Suprapubic skin (tissue), 4 donors: ENCODE measurements at regions not wholly inside any gene's neighbourhood (a gene's known extent, or its start where the extent isn't known, plus 50 kb on each side); places are given as distances from the start of the nearest gene placed in this dataset.

ENCODE experiments used
- DNase-seq, 2 donors: peaks; one replicate each; pipeline ENCODE4 v3.0.0-alpha.2; 2019; ENCODE audit warnings: low spot score in 2 of 2
- H3K27ac ChIP-seq: fragments of 200-600 bp; sonication (generic); one replicate; pipeline ENCODE4 v1.5.1; 2019
- H3K27me3 ChIP-seq: fragments of 200-600 bp; sonication (generic); one replicate; pipeline ENCODE4 v1.5.1; 2019
- H3K36me3 ChIP-seq: fragments of 200-600 bp; sonication (generic); one replicate; pipeline ENCODE4 v1.5.1; 2019
- H3K4me1 ChIP-seq: fragments of 200-600 bp; sonication (generic); one replicate; pipeline ENCODE4 v1.5.1; 2019
- H3K4me3 ChIP-seq: fragments of 200-600 bp; sonication (generic); one replicate; pipeline ENCODE4 v1.5.1; 2019; ENCODE audit warnings: mild to moderate bottlenecking
- H3K9me3 ChIP-seq: fragments of 200-600 bp; sonication (generic); one replicate; pipeline ENCODE4 v1.5.1; 2019
- EP300 ChIP-seq: sonication (generic); formaldehyde crosslinking; IDR thresholded peaks from one replicate; pipeline ENCODE4 v1.6.1; 2017; ENCODE audit warnings: antibody characterized with exemption
- POLR2A ChIP-seq, 2 donors: fragments of 450-650 bp; IDR thresholded peaks; one replicate each; pipeline ENCODE4 v1.6.1; 2017; ENCODE audit warnings: antibody characterized with exemption in 2 of 2, mild to moderate bottlenecking in 2 of 2, moderate library complexity in 2 of 2
- POLR2AphosphoS5 ChIP-seq, 3 donors: sonication (generic); formaldehyde crosslinking; IDR thresholded peaks; one replicate each; pipeline ENCODE4 v1.6.1; 2017; ENCODE audit warnings: antibody characterized with exemption in 3 of 3
- WGBS: methylation state at CpG from one replicate; pipeline ENCODE4 v1.1.5; 2018; 5-methylcytosine and 5-hydroxymethylcytosine counted together
- TF ChIP-seq, protein P1 (sequence below), 2 donors: fragments of 200-600 bp in 1 of 2; fragments of 450-650 bp in 1 of 2; sonication (generic) in 1 of 2; IDR thresholded peaks; one replicate each; pipeline ENCODE4 v1.5.1; 2016 to 2019; ENCODE audit warnings: antibody characterized with exemption in 2 of 2, mild to moderate bottlenecking in 1 of 2, moderate library complexity in 1 of 2

DNA sequence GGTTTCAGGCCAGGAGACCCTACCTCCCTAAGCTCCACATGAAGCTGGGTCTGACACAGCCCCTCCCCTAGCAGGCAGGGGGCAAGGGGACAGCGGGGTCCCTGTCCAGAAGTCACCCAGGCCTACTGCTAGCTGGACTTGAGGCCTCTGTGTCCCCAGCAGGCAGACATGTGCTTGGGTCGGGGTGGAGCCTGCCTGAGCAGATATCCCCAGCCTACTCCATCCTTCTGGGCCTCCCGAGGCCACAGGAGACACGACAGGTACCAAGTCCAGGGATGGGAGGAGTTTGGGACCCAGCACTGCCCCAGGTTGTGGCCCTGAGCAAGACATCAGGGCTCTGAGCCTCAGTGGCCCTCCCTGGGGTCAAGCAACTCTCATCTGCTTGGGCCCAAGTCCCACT lies 105.2 kb upstream of the EIF5 start:
- no peaks in the 10 kb centered on the region for H3K9me3 ChIP-seq
- H3K27me3 ChIP-seq: peaks cover 8% of the 10 kb centered on the region
- 83% methylated on average over 1 of the region's 4 CpGs for WGBS
- no peaks in the 10 kb centered on the region for H3K36me3 ChIP-seq
- DNase-seq: no peak
- H3K4me3 ChIP-seq: no peak overlapping the region
- H3K4me1 ChIP-seq: peaks cover 5% of the 10 kb centered on the region
- no peak overlapping the region for H3K27ac ChIP-seq
- no peak for TF ChIP-seq EP300
- TF ChIP-seq POLR2AphosphoS5 (IDR thresholded peaks at IDR 0.05): no peak
- TF ChIP-seq POLR2A (IDR thresholded peaks at IDR 0.05): no peak
- TF ChIP-seq, protein P1, sequence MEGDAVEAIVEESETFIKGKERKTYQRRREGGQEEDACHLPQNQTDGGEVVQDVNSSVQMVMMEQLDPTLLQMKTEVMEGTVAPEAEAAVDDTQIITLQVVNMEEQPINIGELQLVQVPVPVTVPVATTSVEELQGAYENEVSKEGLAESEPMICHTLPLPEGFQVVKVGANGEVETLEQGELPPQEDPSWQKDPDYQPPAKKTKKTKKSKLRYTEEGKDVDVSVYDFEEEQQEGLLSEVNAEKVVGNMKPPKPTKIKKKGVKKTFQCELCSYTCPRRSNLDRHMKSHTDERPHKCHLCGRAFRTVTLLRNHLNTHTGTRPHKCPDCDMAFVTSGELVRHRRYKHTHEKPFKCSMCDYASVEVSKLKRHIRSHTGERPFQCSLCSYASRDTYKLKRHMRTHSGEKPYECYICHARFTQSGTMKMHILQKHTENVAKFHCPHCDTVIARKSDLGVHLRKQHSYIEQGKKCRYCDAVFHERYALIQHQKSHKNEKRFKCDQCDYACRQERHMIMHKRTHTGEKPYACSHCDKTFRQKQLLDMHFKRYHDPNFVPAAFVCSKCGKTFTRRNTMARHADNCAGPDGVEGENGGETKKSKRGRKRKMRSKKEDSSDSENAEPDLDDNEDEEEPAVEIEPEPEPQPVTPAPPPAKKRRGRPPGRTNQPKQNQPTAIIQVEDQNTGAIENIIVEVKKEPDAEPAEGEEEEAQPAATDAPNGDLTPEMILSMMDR (IDR thresholded peaks at IDR 0.05): no peak

DNA sequence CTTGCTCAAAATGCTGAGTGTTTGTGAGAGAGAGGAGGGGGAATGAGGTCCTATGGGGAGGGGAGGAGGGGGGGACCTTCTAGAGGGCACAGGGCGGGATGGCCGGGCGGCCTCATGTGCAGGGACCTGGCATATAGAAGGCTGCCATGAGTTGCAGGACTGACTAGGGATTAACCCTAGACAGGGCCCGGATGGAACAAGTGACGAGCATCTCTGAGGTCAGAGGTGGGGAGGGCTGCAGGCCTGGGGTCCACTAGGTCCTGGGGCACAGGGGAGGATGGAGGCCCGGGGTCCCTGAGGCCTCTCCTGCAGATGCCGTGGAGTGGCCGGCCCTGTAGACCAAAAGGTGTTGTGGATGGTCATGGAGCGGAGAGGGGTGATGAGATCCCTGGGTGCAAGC lies 104.0 kb upstream of the EIF5 start:
- Histone ChIP-seq H3K4me1 (peaks cover 5% of the 10 kb centered on the region), H3K4me3 (no peak overlapping the region), H3K27ac (no peak overlapping the region), H3K36me3 (no peaks in the 10 kb centered on the region), H3K27me3 (peaks cover 7% of the 10 kb centered on the region), H3K9me3 (no peaks in the 10 kb centered on the region)
- 95% methylated on average over 9 of the region's 9 CpGs for WGBS
- DNase-seq: no peak
- TF ChIP-seq POLR2AphosphoS5 (IDR thresholded peaks at IDR 0.05) (no peak), POLR2A (IDR thresholded peaks at IDR 0.05) (no peak), EP300 (no peak)
- TF ChIP-seq, protein P1 (IDR thresholded peaks at IDR 0.05): no peak

DNA sequence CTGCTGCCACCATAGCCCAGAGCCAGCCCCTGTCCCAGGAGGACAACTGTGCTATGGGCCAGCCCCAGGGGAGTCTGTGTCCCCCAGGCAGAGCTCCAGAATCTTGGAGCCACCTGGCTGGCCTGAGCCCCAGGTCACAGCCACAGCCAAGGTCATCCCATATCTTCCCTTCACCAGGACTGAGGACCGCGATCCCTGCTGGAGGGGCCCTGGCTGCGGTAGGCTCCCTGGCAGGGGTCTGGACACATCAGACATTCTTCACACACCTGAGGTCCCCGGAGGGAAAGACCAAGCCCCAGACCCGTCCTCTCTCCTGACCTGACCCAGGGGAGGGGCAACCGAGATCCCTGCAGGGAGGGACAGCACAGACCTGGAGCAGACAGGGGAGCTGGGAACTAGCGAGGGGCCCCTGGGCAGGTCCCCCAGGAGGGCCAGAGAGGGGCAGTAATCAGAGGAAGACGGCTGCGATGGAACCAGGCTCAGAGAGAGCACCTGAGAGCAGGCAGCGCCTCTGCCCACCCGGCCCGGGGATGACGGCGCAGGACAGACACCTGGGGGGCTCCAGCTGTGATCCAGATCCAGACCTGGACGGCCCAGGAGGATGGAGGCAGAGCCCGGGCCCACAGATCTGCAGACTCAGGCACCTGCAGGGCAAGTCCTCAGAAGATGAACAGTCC lies 103.2 kb upstream of the EIF5 start:
- Histone ChIP-seq H3K27ac (no peak overlapping the region), H3K27me3 (peaks cover under 1% of the 10 kb centered on the region), H3K9me3 (no peaks in the 10 kb centered on the region), H3K4me1 (peaks cover 11% of the 10 kb centered on the region), H3K36me3 (no peaks in the 10 kb centered on the region), H3K4me3 (no peak overlapping the region)
- TF ChIP-seq EP300 (no peak), POLR2AphosphoS5 (IDR thresholded peaks at IDR 0.05) (no peak), POLR2A (IDR thresholded peaks at IDR 0.05) (no peak)
- TF ChIP-seq, protein P1 (IDR thresholded peaks at IDR 0.05): no peak
- 58% methylated on average over 7 of the region's 16 CpGs for WGBS
- DNase-seq: no peak

GRCh38 chr14:103231376-103232019 lies 102.5 kb upstream of the EIF5 start:
- Histone ChIP-seq H3K4me1 (peaks cover 14% of the 10 kb centered on the region), H3K27me3 (no peaks in the 10 kb centered on the region), H3K27ac (no peak overlapping the region), H3K4me3 (no peak overlapping the region), H3K9me3 (no peaks in the 10 kb centered on the region), H3K36me3 (no peaks in the 10 kb centered on the region)
- TF ChIP-seq POLR2AphosphoS5 (IDR thresholded peaks at IDR 0.05): no peak
- TF ChIP-seq POLR2A (IDR thresholded peaks at IDR 0.05): no peak
- no peak for TF ChIP-seq EP300
- TF ChIP-seq, protein P1 (IDR thresholded peaks at IDR 0.05): no peak
- WGBS: 90% methylated on average over 20 of the region's 22 CpGs
- no peak for DNase-seq

DNA sequence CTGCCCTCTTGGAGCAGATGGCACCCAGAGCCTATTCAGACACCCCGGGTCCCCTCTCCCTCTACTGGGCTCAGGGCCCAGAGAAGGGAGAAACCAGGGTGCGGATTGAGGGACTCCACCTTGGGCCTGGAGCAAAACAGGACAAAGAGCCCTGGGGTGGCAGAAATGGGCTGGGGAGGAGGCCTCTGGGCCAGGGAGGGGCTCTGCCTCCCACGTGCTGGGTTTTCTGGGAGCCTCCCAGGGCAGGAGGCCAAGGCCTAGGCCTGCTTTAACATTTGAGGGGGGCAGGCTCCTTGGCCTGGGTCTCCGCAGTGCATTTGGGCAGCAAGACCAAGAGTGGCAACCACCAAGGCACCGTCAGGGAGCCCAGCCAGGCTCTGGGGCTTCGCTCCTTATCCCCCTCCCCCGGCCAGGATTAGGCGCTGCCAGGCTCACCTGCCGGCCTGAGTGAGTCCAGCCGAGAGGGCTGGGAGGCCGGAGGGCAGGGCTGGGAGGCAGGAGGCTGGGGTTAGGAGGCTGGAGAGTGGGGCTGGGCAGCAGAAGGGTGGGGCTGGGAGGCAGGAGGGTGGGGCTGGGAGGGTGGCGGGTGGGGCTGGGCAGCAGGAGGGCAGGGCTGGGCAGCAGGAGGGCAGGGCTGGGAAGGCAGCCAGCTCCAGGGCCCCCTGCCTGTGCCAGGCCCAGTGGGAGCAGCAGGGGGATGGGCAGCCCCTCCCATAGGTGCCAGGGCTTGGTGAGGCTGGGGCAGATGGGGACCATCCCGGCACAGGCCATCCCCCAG lies 101.8 kb upstream of the EIF5 start:
- no peaks in the 10 kb centered on the region for H3K36me3 ChIP-seq
- peaks cover 14% of the 10 kb centered on the region for H3K4me1 ChIP-seq
- no peak overlapping the region for H3K27ac ChIP-seq
- H3K9me3 ChIP-seq: no peaks in the 10 kb centered on the region
- 79% methylated on average over 12 of the region's 13 CpGs for WGBS
- TF ChIP-seq POLR2A (IDR thresholded peaks at IDR 0.05) (no peak), POLR2AphosphoS5 (IDR thresholded peaks at IDR 0.05) (no peak), EP300 (no peak)
- TF ChIP-seq, protein P1 (IDR thresholded peaks at IDR 0.05): no peak
- no peak overlapping the region for H3K4me3 ChIP-seq
- no peaks in the 10 kb centered on the region for H3K27me3 ChIP-seq
- DNase-seq: no peak
